ENCODE measurements at regions not wholly inside any gene's neighbourhood (a gene's known extent, or its start where the extent isn't known, plus 50 kb on each side); places are given as distances from the start of the nearest gene placed in this dataset.

- TF ChIP-seq, protein P1, sequence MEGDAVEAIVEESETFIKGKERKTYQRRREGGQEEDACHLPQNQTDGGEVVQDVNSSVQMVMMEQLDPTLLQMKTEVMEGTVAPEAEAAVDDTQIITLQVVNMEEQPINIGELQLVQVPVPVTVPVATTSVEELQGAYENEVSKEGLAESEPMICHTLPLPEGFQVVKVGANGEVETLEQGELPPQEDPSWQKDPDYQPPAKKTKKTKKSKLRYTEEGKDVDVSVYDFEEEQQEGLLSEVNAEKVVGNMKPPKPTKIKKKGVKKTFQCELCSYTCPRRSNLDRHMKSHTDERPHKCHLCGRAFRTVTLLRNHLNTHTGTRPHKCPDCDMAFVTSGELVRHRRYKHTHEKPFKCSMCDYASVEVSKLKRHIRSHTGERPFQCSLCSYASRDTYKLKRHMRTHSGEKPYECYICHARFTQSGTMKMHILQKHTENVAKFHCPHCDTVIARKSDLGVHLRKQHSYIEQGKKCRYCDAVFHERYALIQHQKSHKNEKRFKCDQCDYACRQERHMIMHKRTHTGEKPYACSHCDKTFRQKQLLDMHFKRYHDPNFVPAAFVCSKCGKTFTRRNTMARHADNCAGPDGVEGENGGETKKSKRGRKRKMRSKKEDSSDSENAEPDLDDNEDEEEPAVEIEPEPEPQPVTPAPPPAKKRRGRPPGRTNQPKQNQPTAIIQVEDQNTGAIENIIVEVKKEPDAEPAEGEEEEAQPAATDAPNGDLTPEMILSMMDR (conservative IDR thresholded peaks at IDR 0.05; ENCODE audit: low read length), result no peak
- TF ChIP-seq EZH2phosphoT487 (IDR thresholded peaks at IDR 0.05; ENCODE audit: borderline replicate concordance, low read depth, low read length), result no peak
Measured at GRCh38 chr15:66950114-66950513, 115.3 kb upstream of the SMAD3 start.

Measured in OCI-LY7 (cell line).